ENCODE measurements at regions not wholly inside any gene's neighbourhood (a gene's known extent, or its start where the extent isn't known, plus 50 kb on each side); places are given as distances from the start of the nearest gene placed in this dataset.
A peak's percentile ranks its signal among the peaks of the same experiment; 100 is the strongest.

- no peak for DNase-seq
- Histone ChIP-seq H3K9me3 (no peaks in the 10 kb centered on the region), H3K27me3 (no peaks in the 10 kb centered on the region), H3K4me3 (no peak overlapping the region), H3K36me3 (no peaks in the 10 kb centered on the region), H3K4me1 (no peaks in the 10 kb centered on the region), H3K27ac (no peak overlapping the region)
- in situ Hi-C loops (cut with MboI; ENCODE audit: low sequenced_read_pairs in 4 of 4) (loop anchor here in 3 of 4 donors (10.0 to 25.0 kb wide), 4 partner anchors 256 to 356 kb away; no protein-coding TSS in a partner anchor), intact Hi-C loops (cut with DNase I; ENCODE audit: low total_unique reads) (loop anchor here (1.0 to 5.0 kb wide), 2 partner anchors 262 to 341 kb away; no protein-coding TSS in a partner anchor)
- no peak for ATAC-seq
- TF ChIP-seq POLR2A (IDR thresholded peaks at IDR 0.05) (no peak), CTCF (IDR thresholded peaks at IDR 0.05 in 4 of 5, conservative IDR thresholded peaks at IDR 0.05 in 1 of 5) (peak in 4 of 5 experiments; percentile 11 to 62 (median 32))
Measured at GRCh38 chr2:187842978-187843847, 289.0 kb upstream of the TFPI start.

- intact Hi-C loops (cut with DNase I; ENCODE audit: low total_unique reads) = no loop called here
- ATAC-seq = no peak
- Histone ChIP-seq H3K27ac (no peak overlapping the region), H3K4me1 (no peaks in the 10 kb centered on the region), H3K27me3 (no peaks in the 10 kb centered on the region), H3K4me3 (no peak overlapping the region), H3K9me3 (no peaks in the 10 kb centered on the region), H3K36me3 (no peaks in the 10 kb centered on the region)
- no peak for TF ChIP-seq POLR2A (IDR thresholded peaks at IDR 0.05)
- TF ChIP-seq CTCF (IDR thresholded peaks at IDR 0.05 in 4 of 5, conservative IDR thresholded peaks at IDR 0.05 in 1 of 5) = no peak
- in situ Hi-C loops (cut with MboI; ENCODE audit: low sequenced_read_pairs in 4 of 4) = loop anchor here in 3 of 4 donors (10.0 to 25.0 kb wide), 4 partner anchors 260 to 360 kb away; no protein-coding TSS in a partner anchor
- DNase-seq = no peak
Measured at GRCh38 chr2:187847245-187848208, 293.3 kb upstream of the TFPI start.

- in situ Hi-C loops (cut with MboI; ENCODE audit: low sequenced_read_pairs in 4 of 4) = no loop called here
- TF ChIP-seq CTCF (IDR thresholded peaks at IDR 0.05 in 4 of 5, conservative IDR thresholded peaks at IDR 0.05 in 1 of 5) (no peak), POLR2A (IDR thresholded peaks at IDR 0.05) (no peak)
- no peak for ATAC-seq
Measured at GRCh38 chr2:187851955-187852561, 297.8 kb upstream of the TFPI start.

GRCh38 chr2:187853381-187853791 is 299.2 kb upstream of the TFPI start:
- Histone ChIP-seq H3K4me1 (no peaks in the 10 kb centered on the region), H3K4me3 (no peak overlapping the region), H3K27ac (no peak overlapping the region), H3K36me3 (no peaks in the 10 kb centered on the region), H3K9me3 (no peaks in the 10 kb centered on the region), H3K27me3 (no peaks in the 10 kb centered on the region)
- TF ChIP-seq POLR2A (IDR thresholded peaks at IDR 0.05) (no peak), CTCF (IDR thresholded peaks at IDR 0.05 in 4 of 5, conservative IDR thresholded peaks at IDR 0.05 in 1 of 5) (no peak)
- intact Hi-C loops (cut with DNase I; ENCODE audit: low total_unique reads) (no loop called here), in situ Hi-C loops (cut with MboI; ENCODE audit: low sequenced_read_pairs in 4 of 4) (no loop called here)
- ATAC-seq (no peak), DNase-seq (no peak)

More at GRCh38 chr2:187851955-187852561, 297.8 kb upstream of the TFPI start:
- no peaks in the 10 kb centered on the region for H3K9me3 ChIP-seq
- no peak overlapping the region for H3K27ac ChIP-seq
- no peaks in the 10 kb centered on the region for H3K36me3 ChIP-seq
- DNase-seq = no peak
- H3K27me3 ChIP-seq = no peaks in the 10 kb centered on the region
- peak overlapping the region in 1 of 4 donors; percentile 13 for H3K4me3 ChIP-seq
- H3K4me1 ChIP-seq = no peaks in the 10 kb centered on the region
- intact Hi-C loops (cut with DNase I; ENCODE audit: low total_unique reads) = no loop called here

Measured in gastrocnemius medialis (tissue), 4 donors.